ENCODE measurements at regions not wholly inside any gene's neighbourhood (a gene's known extent, or its start where the extent isn't known, plus 50 kb on each side); places are given as distances from the start of the nearest gene placed in this dataset.

- TF ChIP-seq CTCF (IDR thresholded peaks at IDR 0.05) (no peak), EZH2 (IDR thresholded peaks at IDR 0.05; ENCODE audit: borderline replicate concordance, insufficient read depth, low read depth, low read length, poor library complexity, severe bottlenecking) (no peak)
These were observed 112.8 kb upstream of the SLC39A10 start for GRCh38 chr2:195543902-195544894.

Data from B cell (primary cell).